Pancreas (tissue), 10 donors: ENCODE measurements at regions not wholly inside any gene's neighbourhood (a gene's known extent, or its start where the extent isn't known, plus 50 kb on each side); places are given as distances from the start of the nearest gene placed in this dataset.

Experiments
- ATAC-seq, 4 donors: fragments of 200-7000 bp; cut with Tn5 transposase; one replicate each; pipeline versions ENCODE4 v1.8.0 to v1.9.1; 2020; ENCODE audit warnings: mild to moderate bottlenecking in 4 of 4, moderate library complexity in 4 of 4
- DNase-seq, 6 donors: peaks; one replicate each; pipeline ENCODE4 v3.0.0-alpha.2; 2020
- FAIRE-seq: peaks from 2 replicates; lab custom pipeline; 2012; peaks lifted over from hg19 to GRCh38; lab: Jason Lieb, UNC
- H3K27ac ChIP-seq, 4 donors: fragments of 200-600 bp; sonication (generic); 1 replicate in 3 of 4; 2 replicates in 1 of 4; pipeline versions ENCODE4 v1.5.0 to v1.8.0; 2020
- H3K27me3 ChIP-seq, 4 donors: fragments of 200-600 bp; one replicate each; pipeline ENCODE4 v1.8.0; 2021
- H3K36me3 ChIP-seq, 3 donors: fragments of 200-600 bp; sonication (generic) in 1 of 3; one replicate each; pipeline versions ENCODE4 v1.5.0 to v1.8.0; 2020 to 2021
- H3K4me1 ChIP-seq, 3 donors: fragments of 200-600 bp; one replicate each; pipeline ENCODE4 v1.8.0; 2021
- H3K4me3 ChIP-seq, 4 donors: fragments of 200-600 bp; sonication (generic) in 2 of 4; one replicate each; pipeline versions ENCODE4 v1.5.0 to v1.8.0; 2020 to 2021
- H3K9me3 ChIP-seq, 4 donors: fragments of 200-600 bp; one replicate each; pipeline ENCODE4 v1.8.0; 2021
- WGBS, 2 donors: extraction: QIAGEN DNeasy Blood & Tissue Kit; methylation state at CpG; one replicate each; pipeline ENCODE4 v1.1.7; 2013; 5-methylcytosine and 5-hydroxymethylcytosine counted together
- intact Hi-C, 3 donors: fragments of 100-400 bp; cut with DNase I; formaldehyde crosslinking; loops; one replicate each; pipeline versions ENCODE4 v1.11.1 to v1.14.2; 2022
- TF ChIP-seq, protein P1 (sequence below), 4 donors: fragments of 200-600 bp; sonication (generic) in 3 of 4; IDR thresholded peaks; one replicate each; pipeline versions ENCODE4 v1.5.0 to v1.8.0; 2021; ENCODE audit warnings: antibody characterized with exemption in 4 of 4
- donor health status: healthy with polysubstance abuse.
- donor health status: DM: no; HTN: no; CAD: no; lungs with moderate emphysema.
- donor health status: DM: no; HTN: no; CAD: no.
- donor health status: control.
- donor health status: control.
- donor health status: Bipolar disorder and iron deficiency.
- donor health status: DM: yes; HTN: yes; CAD: no.
- donor health status: DM: no; HTN: no; CAD: no.
- donor health status: DM: no; HTN: no; CAD: no.
- donor health status: DM: yes; HTN: yes; CAD: no.

GRCh38 chr9:73095425-73095824 is 56.2 kb upstream of the ANXA1 start:
- TF ChIP-seq, protein P1, sequence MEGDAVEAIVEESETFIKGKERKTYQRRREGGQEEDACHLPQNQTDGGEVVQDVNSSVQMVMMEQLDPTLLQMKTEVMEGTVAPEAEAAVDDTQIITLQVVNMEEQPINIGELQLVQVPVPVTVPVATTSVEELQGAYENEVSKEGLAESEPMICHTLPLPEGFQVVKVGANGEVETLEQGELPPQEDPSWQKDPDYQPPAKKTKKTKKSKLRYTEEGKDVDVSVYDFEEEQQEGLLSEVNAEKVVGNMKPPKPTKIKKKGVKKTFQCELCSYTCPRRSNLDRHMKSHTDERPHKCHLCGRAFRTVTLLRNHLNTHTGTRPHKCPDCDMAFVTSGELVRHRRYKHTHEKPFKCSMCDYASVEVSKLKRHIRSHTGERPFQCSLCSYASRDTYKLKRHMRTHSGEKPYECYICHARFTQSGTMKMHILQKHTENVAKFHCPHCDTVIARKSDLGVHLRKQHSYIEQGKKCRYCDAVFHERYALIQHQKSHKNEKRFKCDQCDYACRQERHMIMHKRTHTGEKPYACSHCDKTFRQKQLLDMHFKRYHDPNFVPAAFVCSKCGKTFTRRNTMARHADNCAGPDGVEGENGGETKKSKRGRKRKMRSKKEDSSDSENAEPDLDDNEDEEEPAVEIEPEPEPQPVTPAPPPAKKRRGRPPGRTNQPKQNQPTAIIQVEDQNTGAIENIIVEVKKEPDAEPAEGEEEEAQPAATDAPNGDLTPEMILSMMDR (IDR thresholded peaks at IDR 0.05), result no peak
- DNase-seq (no peak), ATAC-seq (no peak), FAIRE-seq (no peak)
- no peak overlapping the region for H3K27ac ChIP-seq
- intact Hi-C loops, result loop anchor here in 1 of 3 donors (10.0 kb wide), 1 partner anchor 79 kb away; no protein-coding TSS in a partner anchor
- 86 to 95% methylated on average over 5 of the region's 5 CpGs for WGBS, 2 donors
- no peaks in the 10 kb centered on the region for H3K36me3 ChIP-seq
- H3K4me1 ChIP-seq, result no peaks in the 10 kb centered on the region
- H3K9me3 ChIP-seq, result no peaks in the 10 kb centered on the region
- no peaks in the 10 kb centered on the region for H3K27me3 ChIP-seq
- no peak overlapping the region for H3K4me3 ChIP-seq

DNA sequence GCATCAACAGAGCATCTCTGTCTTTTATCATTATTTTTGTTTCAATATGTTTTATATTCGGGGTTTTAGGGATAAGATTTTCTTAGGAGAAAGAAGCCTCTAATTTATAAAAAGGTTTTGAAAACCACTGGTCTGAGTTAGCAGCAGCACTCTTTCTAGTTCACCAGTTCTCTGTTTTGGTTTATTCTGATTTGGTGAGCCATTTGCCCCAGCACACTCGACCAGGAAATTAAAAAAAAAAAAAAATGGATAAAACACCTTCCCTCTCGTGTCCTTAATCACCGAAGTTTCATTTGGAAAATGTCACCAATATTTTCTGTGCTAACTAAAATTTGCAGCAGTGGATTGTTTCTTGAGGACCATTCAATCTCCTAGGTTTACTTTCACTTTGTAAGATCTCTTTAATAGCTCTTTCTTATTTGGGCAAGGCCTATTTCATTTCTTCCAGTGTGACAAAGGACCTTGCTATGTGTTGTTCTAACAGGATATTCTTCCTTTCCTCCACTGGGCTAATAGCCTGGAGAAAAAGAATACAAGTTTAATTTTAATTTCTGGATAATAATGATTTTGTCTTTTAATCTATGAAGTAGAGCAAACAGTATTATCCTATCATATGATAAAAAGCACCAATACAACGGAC is 57.8 kb upstream of the ANXA1 start:
- ATAC-seq, result no peak
- intact Hi-C loops, result loop anchor here in 1 of 3 donors (10.0 kb wide), 1 partner anchor 81 kb away; no protein-coding TSS in a partner anchor
- no peak for DNase-seq
- TF ChIP-seq, protein P1 (IDR thresholded peaks at IDR 0.05), result no peak
- H3K27me3 ChIP-seq, result no peaks in the 10 kb centered on the region
- H3K27ac ChIP-seq, result no peak overlapping the region
- WGBS, 2 donors, result 66 to 73% methylated on average over 5 of the region's 5 CpGs
- H3K9me3 ChIP-seq, result no peaks in the 10 kb centered on the region
- no peaks in the 10 kb centered on the region for H3K36me3 ChIP-seq
- no peak overlapping the region for H3K4me3 ChIP-seq
- no peaks in the 10 kb centered on the region for H3K4me1 ChIP-seq
- peak; percentile 23 for FAIRE-seq

GRCh38 chr9:73093016-73093739 is 58.5 kb upstream of the ANXA1 start:
- Histone ChIP-seq H3K4me3 (no peak overlapping the region), H3K4me1 (no peaks in the 10 kb centered on the region), H3K9me3 (no peaks in the 10 kb centered on the region), H3K36me3 (no peaks in the 10 kb centered on the region), H3K27me3 (no peaks in the 10 kb centered on the region), H3K27ac (no peak overlapping the region)
- FAIRE-seq (no peak), ATAC-seq (no peak), DNase-seq (no peak)
- intact Hi-C loops, result loop anchor here in 1 of 3 donors (10.0 kb wide), 1 partner anchor 82 kb away; no protein-coding TSS in a partner anchor
- TF ChIP-seq, protein P1 (IDR thresholded peaks at IDR 0.05), result no peak

DNA sequence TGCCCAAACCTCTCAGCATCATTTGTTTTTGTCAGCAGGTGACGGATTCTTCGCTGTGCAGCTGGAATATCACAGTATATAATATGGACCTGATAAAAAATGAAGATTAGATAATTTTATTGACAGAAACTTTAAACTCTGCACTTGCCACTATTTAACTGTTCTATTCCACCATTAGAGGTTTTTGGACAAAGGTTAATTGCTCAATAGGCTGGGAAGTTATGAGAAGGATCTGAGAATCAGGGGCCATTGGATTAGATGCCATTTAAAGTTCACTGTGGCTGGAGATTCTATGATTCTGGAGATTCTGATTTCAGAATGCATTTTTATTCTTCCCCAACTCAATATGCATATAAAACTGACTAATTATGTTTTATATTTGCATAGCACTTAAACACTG is 59.8 kb upstream of the ANXA1 start:
- Histone ChIP-seq H3K27ac (no peak overlapping the region), H3K9me3 (no peaks in the 10 kb centered on the region), H3K4me3 (no peak overlapping the region), H3K27me3 (no peaks in the 10 kb centered on the region), H3K4me1 (no peaks in the 10 kb centered on the region), H3K36me3 (no peaks in the 10 kb centered on the region)
- 43 to 53% methylated on average over 2 of the region's 2 CpGs for WGBS, 2 donors
- TF ChIP-seq, protein P1 (IDR thresholded peaks at IDR 0.05), result no peak
- intact Hi-C loops, result loop anchor here in 1 of 3 donors (10.0 kb wide), 1 partner anchor 83 kb away; no protein-coding TSS in a partner anchor
- FAIRE-seq (no peak), DNase-seq (no peak), ATAC-seq (no peak)
